ENCODE measurements at regions not wholly inside any gene's neighbourhood (a gene's known extent, or its start where the extent isn't known, plus 50 kb on each side); places are given as distances from the start of the nearest gene placed in this dataset.

DNA sequence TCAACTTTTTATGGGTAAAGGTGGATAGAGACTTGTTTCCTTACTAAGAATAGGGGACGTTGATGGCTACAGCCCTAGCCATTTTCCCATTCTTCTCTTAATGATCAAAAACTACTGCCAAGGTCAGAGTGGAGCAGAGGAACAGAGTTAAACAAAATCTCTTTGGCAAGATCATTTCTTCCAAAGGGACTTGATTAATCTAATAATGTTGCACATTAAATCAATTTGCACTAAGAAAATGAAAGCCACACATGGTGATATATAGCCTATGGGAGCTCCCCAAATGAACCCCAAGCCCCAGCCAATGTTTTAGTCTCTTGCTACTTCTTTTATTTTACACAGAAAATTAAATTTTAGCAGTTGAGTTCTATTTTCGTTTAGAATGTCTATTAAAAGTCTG lies 954.5 kb upstream of the SOX9 start:
- TF ChIP-seq CTCF (conservative IDR thresholded peaks at IDR 0.05; ENCODE audit: low read depth, low read length) (no peak), EZH2 (IDR thresholded peaks at IDR 0.05; ENCODE audit: borderline replicate concordance, low read depth, low read length, poor library complexity, severe bottlenecking) (no peak)
